ENCODE measurements at regions not wholly inside any gene's neighbourhood (a gene's known extent, or its start where the extent isn't known, plus 50 kb on each side); places are given as distances from the start of the nearest gene placed in this dataset.

DNA sequence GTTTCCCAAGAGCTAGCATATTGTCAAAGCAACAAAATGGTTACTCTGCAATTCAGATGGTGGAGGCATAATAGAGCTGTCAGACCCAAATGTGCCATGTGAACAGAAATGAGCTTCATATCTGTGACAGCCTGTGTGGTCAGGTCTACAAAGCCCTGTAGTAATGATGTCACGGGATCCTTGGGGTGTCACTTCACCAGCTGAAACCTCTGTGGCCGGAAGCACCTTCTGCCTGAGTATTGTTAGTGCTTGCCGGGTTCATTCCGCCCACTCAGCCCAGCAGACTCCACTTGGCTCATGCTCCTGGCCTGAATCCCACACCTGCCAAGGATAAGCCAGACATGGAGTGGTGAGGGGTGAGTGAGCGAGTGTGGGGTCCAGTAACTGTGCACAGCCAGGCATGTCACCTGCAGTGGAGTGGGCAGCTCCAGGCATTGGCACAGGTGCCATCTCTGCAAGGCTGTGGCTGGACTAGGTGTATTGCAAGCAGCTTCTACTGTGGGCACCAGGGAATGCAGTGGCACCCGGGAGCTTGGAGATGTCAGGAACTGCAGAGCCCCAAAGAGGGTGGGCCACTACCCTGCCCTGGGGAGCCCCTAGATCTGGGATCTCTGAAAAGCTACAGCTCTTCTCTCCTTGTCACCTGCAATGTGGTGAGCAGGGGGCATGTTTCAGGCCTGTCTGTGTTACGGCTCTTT is 341.9 kb upstream of the CHRM2 start:
- no peaks in the 10 kb centered on the region for H3K9me3 Mint-ChIP-seq (ENCODE audit: unreplicated experiment)
- Histone ChIP-seq H3K4me3 (ENCODE audit: insufficient read depth, low read depth, low read length) (no peak overlapping the region), H3K27ac (ENCODE audit: low read depth, low read length) (no peak overlapping the region), H3K27me3 (ENCODE audit: insufficient read depth, low read length) (no peaks in the 10 kb centered on the region), H3K9ac (ENCODE audit: low read length) (no peak overlapping the region), H3K4me2 (ENCODE audit: low read length) (no peak overlapping the region), H3K36me3 (ENCODE audit: insufficient read depth, low read length) (no peaks in the 10 kb centered on the region), H2AFZ (ENCODE audit: low read depth, low read length) (no peak overlapping the region), H3K9me3 (ENCODE audit: insufficient read depth, low read depth, low read length) (no peaks in the 10 kb centered on the region), H4K20me1 (ENCODE audit: insufficient read depth, low read length) (no peaks in the 10 kb centered on the region), H3K79me2 (ENCODE audit: insufficient read depth, low read length) (no peaks in the 10 kb centered on the region), H3K4me1 (ENCODE audit: insufficient read depth, low read length) (peaks cover 10% of the 10 kb centered on the region)
- DNase-seq (ENCODE audit: low read depth) (peak; percentile 10), FAIRE-seq (no peak)
- H3K4me1 Mint-ChIP-seq (ENCODE audit: low read depth, unreplicated experiment), result peaks cover 13% of the 10 kb centered on the region
- no peaks in the 10 kb centered on the region for H3K36me3 Mint-ChIP-seq (ENCODE audit: low read depth, unreplicated experiment)
- no peaks in the 10 kb centered on the region for H3K27me3 Mint-ChIP-seq (ENCODE audit: low read depth, unreplicated experiment)
- no peak for TF ChIP-seq EZH2 (IDR thresholded peaks at IDR 0.05; ENCODE audit: insufficient read depth, low read length)
- TF ChIP-seq, protein P1, sequence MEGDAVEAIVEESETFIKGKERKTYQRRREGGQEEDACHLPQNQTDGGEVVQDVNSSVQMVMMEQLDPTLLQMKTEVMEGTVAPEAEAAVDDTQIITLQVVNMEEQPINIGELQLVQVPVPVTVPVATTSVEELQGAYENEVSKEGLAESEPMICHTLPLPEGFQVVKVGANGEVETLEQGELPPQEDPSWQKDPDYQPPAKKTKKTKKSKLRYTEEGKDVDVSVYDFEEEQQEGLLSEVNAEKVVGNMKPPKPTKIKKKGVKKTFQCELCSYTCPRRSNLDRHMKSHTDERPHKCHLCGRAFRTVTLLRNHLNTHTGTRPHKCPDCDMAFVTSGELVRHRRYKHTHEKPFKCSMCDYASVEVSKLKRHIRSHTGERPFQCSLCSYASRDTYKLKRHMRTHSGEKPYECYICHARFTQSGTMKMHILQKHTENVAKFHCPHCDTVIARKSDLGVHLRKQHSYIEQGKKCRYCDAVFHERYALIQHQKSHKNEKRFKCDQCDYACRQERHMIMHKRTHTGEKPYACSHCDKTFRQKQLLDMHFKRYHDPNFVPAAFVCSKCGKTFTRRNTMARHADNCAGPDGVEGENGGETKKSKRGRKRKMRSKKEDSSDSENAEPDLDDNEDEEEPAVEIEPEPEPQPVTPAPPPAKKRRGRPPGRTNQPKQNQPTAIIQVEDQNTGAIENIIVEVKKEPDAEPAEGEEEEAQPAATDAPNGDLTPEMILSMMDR (IDR thresholded peaks at IDR 0.05; ENCODE audit: insufficient read depth, low read depth, low read length), result no peak
- no peak overlapping the region for H3K4me3 Mint-ChIP-seq (ENCODE audit: unreplicated experiment)
- H3K27ac Mint-ChIP-seq (ENCODE audit: unreplicated experiment), result no peak overlapping the region

DNA sequence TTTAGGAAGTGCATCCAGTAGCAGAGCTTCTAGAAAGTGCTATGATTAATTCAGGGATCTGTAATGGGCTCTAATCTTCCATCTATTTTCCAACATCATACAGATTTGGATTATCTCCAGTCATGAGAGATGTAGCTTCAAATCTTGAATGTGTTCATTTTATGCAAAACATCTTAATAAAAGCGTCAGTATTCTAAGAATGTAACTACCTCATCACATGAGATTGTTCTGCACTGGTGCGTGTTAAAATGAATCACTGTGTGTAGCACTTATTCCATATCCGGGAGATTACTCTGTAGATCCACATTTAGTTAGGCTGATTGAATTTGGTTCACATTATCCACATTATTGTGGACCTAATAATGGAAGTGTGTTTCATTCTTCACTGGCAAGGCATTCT is 344.9 kb upstream of the CHRM2 start:
- Histone ChIP-seq H3K9me3 (ENCODE audit: insufficient read depth, low read depth, low read length) (no peaks in the 10 kb centered on the region), H3K4me3 (ENCODE audit: insufficient read depth, low read depth, low read length) (no peak overlapping the region), H3K4me2 (ENCODE audit: low read length) (no peak overlapping the region), H4K20me1 (ENCODE audit: insufficient read depth, low read length) (no peaks in the 10 kb centered on the region), H3K27ac (ENCODE audit: low read depth, low read length) (peak overlapping the region; percentile 46), H3K27me3 (ENCODE audit: insufficient read depth, low read length) (no peaks in the 10 kb centered on the region), H3K9ac (ENCODE audit: low read length) (no peak overlapping the region), H3K36me3 (ENCODE audit: insufficient read depth, low read length) (no peaks in the 10 kb centered on the region), H2AFZ (ENCODE audit: low read depth, low read length) (no peak overlapping the region), H3K79me2 (ENCODE audit: insufficient read depth, low read length) (no peaks in the 10 kb centered on the region), H3K4me1 (ENCODE audit: insufficient read depth, low read length) (peaks cover 8% of the 10 kb centered on the region)
- TF ChIP-seq EZH2 (IDR thresholded peaks at IDR 0.05; ENCODE audit: insufficient read depth, low read length), result no peak
- FAIRE-seq (no peak), DNase-seq (ENCODE audit: low read depth) (peak; percentile 82)
- Mint-ChIP-seq H3K27me3 (ENCODE audit: low read depth, unreplicated experiment) (no peaks in the 10 kb centered on the region), H3K4me3 (ENCODE audit: unreplicated experiment) (no peak overlapping the region), H3K9me3 (ENCODE audit: unreplicated experiment) (no peaks in the 10 kb centered on the region), H3K36me3 (ENCODE audit: low read depth, unreplicated experiment) (no peaks in the 10 kb centered on the region), H3K4me1 (ENCODE audit: low read depth, unreplicated experiment) (peaks cover 11% of the 10 kb centered on the region), H3K27ac (ENCODE audit: unreplicated experiment) (no peak overlapping the region)

DNA sequence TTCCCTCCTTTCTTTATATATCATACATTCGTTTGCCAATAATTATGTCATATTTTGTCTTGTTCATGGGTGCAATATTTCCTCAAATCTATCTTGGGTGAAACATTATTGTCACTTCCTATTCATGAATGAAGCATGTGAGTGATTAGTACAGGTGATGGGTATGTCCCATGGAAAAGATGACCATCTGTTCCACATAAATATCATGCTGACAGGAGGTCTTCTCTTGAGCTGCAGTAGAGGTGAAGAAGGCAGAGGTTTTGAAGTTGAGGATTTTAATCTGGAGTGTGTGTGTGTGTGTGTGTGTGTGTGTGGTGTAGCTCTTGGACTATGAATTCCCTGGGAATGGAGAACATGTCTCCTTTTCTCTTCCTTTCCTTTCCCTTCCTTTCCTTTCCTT is 350.5 kb upstream of the CHRM2 start:
- H3K4me1 Mint-ChIP-seq (ENCODE audit: low read depth, unreplicated experiment), result peaks cover under 1% of the 10 kb centered on the region
- H3K36me3 Mint-ChIP-seq (ENCODE audit: low read depth, unreplicated experiment), result no peaks in the 10 kb centered on the region
- Histone ChIP-seq H3K4me2 (ENCODE audit: low read length) (no peak overlapping the region), H3K9ac (ENCODE audit: low read length) (no peak overlapping the region), H3K27ac (ENCODE audit: low read depth, low read length) (no peak overlapping the region), H3K4me1 (ENCODE audit: insufficient read depth, low read length) (no peaks in the 10 kb centered on the region), H3K4me3 (ENCODE audit: insufficient read depth, low read depth, low read length) (no peak overlapping the region), H3K79me2 (ENCODE audit: insufficient read depth, low read length) (no peaks in the 10 kb centered on the region), H3K36me3 (ENCODE audit: insufficient read depth, low read length) (no peaks in the 10 kb centered on the region), H3K9me3 (ENCODE audit: insufficient read depth, low read depth, low read length) (no peaks in the 10 kb centered on the region), H3K27me3 (ENCODE audit: insufficient read depth, low read length) (no peaks in the 10 kb centered on the region), H2AFZ (ENCODE audit: low read depth, low read length) (no peak overlapping the region), H4K20me1 (ENCODE audit: insufficient read depth, low read length) (no peaks in the 10 kb centered on the region)
- no peak for FAIRE-seq
- no peak for DNase-seq (ENCODE audit: low read depth)
- no peaks in the 10 kb centered on the region for H3K9me3 Mint-ChIP-seq (ENCODE audit: unreplicated experiment)
- H3K4me3 Mint-ChIP-seq (ENCODE audit: unreplicated experiment), result no peak overlapping the region
- TF ChIP-seq, protein P1 (IDR thresholded peaks at IDR 0.05; ENCODE audit: insufficient read depth, low read depth, low read length), result no peak
- TF ChIP-seq EZH2 (IDR thresholded peaks at IDR 0.05; ENCODE audit: insufficient read depth, low read length), result no peak
- H3K27me3 Mint-ChIP-seq (ENCODE audit: low read depth, unreplicated experiment), result no peaks in the 10 kb centered on the region
- no peak overlapping the region for H3K27ac Mint-ChIP-seq (ENCODE audit: unreplicated experiment)
